ENCODE measurements at regions not wholly inside any gene's neighbourhood (a gene's known extent, or its start where the extent isn't known, plus 50 kb on each side); places are given as distances from the start of the nearest gene placed in this dataset.

- Histone ChIP-seq H3K79me2 (no peaks in the 10 kb centered on the region), H3K9me3 (ENCODE audit: control insufficient read depth, low read length) (no peaks in the 10 kb centered on the region), H3K4me3 (ENCODE audit: low read depth, low read length) (no peak overlapping the region), H2AFZ (no peak overlapping the region), H3K27ac (no peak overlapping the region), H3K36me3 (ENCODE audit: control insufficient read depth, insufficient read depth, low read length) (no peaks in the 10 kb centered on the region), H3K4me2 (ENCODE audit: low read length) (no peak overlapping the region), H3K9ac (no peak overlapping the region), H3K4me1 (no peaks in the 10 kb centered on the region), H3K27me3 (ENCODE audit: control insufficient read depth, insufficient read depth, low read length) (no peaks in the 10 kb centered on the region)
- TF ChIP-seq, protein P1, sequence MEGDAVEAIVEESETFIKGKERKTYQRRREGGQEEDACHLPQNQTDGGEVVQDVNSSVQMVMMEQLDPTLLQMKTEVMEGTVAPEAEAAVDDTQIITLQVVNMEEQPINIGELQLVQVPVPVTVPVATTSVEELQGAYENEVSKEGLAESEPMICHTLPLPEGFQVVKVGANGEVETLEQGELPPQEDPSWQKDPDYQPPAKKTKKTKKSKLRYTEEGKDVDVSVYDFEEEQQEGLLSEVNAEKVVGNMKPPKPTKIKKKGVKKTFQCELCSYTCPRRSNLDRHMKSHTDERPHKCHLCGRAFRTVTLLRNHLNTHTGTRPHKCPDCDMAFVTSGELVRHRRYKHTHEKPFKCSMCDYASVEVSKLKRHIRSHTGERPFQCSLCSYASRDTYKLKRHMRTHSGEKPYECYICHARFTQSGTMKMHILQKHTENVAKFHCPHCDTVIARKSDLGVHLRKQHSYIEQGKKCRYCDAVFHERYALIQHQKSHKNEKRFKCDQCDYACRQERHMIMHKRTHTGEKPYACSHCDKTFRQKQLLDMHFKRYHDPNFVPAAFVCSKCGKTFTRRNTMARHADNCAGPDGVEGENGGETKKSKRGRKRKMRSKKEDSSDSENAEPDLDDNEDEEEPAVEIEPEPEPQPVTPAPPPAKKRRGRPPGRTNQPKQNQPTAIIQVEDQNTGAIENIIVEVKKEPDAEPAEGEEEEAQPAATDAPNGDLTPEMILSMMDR (IDR thresholded peaks at IDR 0.05), result no peak
These were observed 577.7 kb upstream of the AUTS2 start for GRCh38 chr7:69020536-69020935.

DNA sequence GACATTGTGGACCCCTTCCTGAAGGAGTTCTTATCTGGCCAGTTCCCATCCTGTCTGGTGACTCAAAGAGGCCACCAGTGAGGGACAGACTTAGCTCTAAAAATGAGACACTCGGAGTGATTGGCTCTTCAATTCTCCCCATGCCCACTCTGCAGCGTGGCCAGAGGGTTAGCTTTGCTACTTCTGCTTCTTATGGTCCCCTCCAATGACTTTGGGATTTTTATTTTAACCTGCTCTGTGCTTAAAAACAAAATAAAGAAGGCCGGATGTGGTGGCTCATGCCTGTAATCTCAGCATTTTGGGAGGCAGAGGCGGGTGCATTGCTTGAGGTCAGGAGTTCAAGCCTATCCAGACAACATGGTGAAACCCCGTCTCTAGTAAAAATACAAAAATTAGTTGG lies 573.0 kb upstream of the AUTS2 start:
- H3K4me3 ChIP-seq (ENCODE audit: low read depth, low read length), result no peak overlapping the region
- H3K4me2 ChIP-seq (ENCODE audit: low read length), result no peak overlapping the region
- no peaks in the 10 kb centered on the region for H3K27me3 ChIP-seq (ENCODE audit: control insufficient read depth, insufficient read depth, low read length)
- no peaks in the 10 kb centered on the region for H3K9me3 ChIP-seq (ENCODE audit: control insufficient read depth, low read length)
- no peaks in the 10 kb centered on the region for H3K79me2 ChIP-seq
- no peak overlapping the region for H3K9ac ChIP-seq
- no peak overlapping the region for H2AFZ ChIP-seq
- TF ChIP-seq, protein P1 (IDR thresholded peaks at IDR 0.05), result no peak
- no peaks in the 10 kb centered on the region for H3K36me3 ChIP-seq (ENCODE audit: control insufficient read depth, insufficient read depth, low read length)
- H3K4me1 ChIP-seq, result no peaks in the 10 kb centered on the region
- H3K27ac ChIP-seq, result no peak overlapping the region

DNA sequence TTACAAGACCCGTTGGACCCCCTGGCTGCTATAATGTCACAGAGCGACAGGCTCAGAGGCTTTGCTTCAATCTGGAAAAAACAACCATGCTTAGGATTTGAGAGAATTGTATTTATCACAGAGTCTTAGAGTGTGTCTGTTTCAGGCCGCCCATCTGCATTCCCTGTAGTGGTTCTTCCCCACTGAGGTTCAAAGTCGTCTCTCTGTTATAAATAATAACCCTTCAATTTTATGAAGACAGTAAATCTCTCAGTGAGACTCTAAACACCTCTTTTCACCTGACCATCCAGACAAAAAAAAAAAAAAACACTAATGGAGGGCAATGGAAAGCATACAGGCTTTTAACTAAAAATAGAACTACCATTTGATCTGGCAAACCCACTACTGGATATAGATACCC lies 565.4 kb upstream of the AUTS2 start:
- H3K27me3 ChIP-seq (ENCODE audit: control insufficient read depth, insufficient read depth, low read length), result no peaks in the 10 kb centered on the region
- H3K4me3 ChIP-seq (ENCODE audit: low read depth, low read length), result no peak overlapping the region
- no peak overlapping the region for H3K4me2 ChIP-seq (ENCODE audit: low read length)
- no peaks in the 10 kb centered on the region for H3K79me2 ChIP-seq
- no peaks in the 10 kb centered on the region for H3K4me1 ChIP-seq
- no peak overlapping the region for H2AFZ ChIP-seq
- H3K9me3 ChIP-seq (ENCODE audit: control insufficient read depth, low read length), result no peaks in the 10 kb centered on the region
- TF ChIP-seq, protein P1 (IDR thresholded peaks at IDR 0.05), result no peak
- no peak overlapping the region for H3K9ac ChIP-seq
- H3K36me3 ChIP-seq (ENCODE audit: control insufficient read depth, insufficient read depth, low read length), result no peaks in the 10 kb centered on the region
- no peak overlapping the region for H3K27ac ChIP-seq

DNA sequence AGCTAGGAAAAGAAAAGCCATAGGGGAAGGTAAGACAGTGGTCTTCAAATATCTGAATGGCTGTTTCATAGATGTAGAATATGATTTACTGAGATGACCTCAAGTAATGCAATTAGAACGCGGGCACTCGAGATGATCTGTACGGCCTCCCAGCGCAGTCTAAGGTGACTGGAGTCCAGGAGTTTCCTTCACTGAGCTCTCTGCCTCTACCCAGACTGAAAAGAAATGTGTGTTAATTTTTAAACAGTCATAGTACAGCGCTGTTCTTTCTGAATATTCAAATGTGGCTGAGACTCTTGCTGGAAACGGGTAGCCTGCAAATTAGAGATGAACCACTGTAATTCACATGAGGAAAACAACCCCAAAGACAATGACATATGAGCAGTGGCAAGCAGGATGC lies 562.4 kb upstream of the AUTS2 start:
- Histone ChIP-seq H3K27ac (no peak overlapping the region), H3K4me1 (no peaks in the 10 kb centered on the region), H3K4me2 (ENCODE audit: low read length) (no peak overlapping the region), H3K9ac (no peak overlapping the region), H3K9me3 (ENCODE audit: control insufficient read depth, low read length) (no peaks in the 10 kb centered on the region), H3K4me3 (ENCODE audit: low read depth, low read length) (no peak overlapping the region), H3K79me2 (no peaks in the 10 kb centered on the region), H3K27me3 (ENCODE audit: control insufficient read depth, insufficient read depth, low read length) (no peaks in the 10 kb centered on the region), H2AFZ (no peak overlapping the region), H3K36me3 (ENCODE audit: control insufficient read depth, insufficient read depth, low read length) (no peaks in the 10 kb centered on the region)
- TF ChIP-seq, protein P1 (IDR thresholded peaks at IDR 0.05), result no peak

- TF ChIP-seq, protein P1 (IDR thresholded peaks at IDR 0.05), result no peak
- no peak overlapping the region for H3K27ac ChIP-seq
- H3K36me3 ChIP-seq (ENCODE audit: control insufficient read depth, insufficient read depth, low read length), result no peaks in the 10 kb centered on the region
- H3K9ac ChIP-seq, result no peak overlapping the region
- H3K79me2 ChIP-seq, result no peaks in the 10 kb centered on the region
- no peak overlapping the region for H3K4me3 ChIP-seq (ENCODE audit: low read depth, low read length)
- no peaks in the 10 kb centered on the region for H3K9me3 ChIP-seq (ENCODE audit: control insufficient read depth, low read length)
- no peaks in the 10 kb centered on the region for H3K4me1 ChIP-seq
- H3K27me3 ChIP-seq (ENCODE audit: control insufficient read depth, insufficient read depth, low read length), result no peaks in the 10 kb centered on the region
- no peak overlapping the region for H2AFZ ChIP-seq
- H3K4me2 ChIP-seq (ENCODE audit: low read length), result no peak overlapping the region
These were observed 562.0 kb upstream of the AUTS2 start for GRCh38 chr7:69036301-69036700.
